Fibroblast of skin of right biceps (primary cell): ENCODE measurements at regions not wholly inside any gene's neighbourhood (a gene's known extent, or its start where the extent isn't known, plus 50 kb on each side); places are given as distances from the start of the nearest gene placed in this dataset.
"Not testable (repeated sequence)": the region's sequence is repeated elsewhere in the genome, so short reads cannot be mapped to it uniquely, and the experiment has no call there.

Experiments used
- DNase-seq: peaks from one replicate; pipeline ENCODE4 v3.0.0-alpha.2; 2013

- no peak for DNase-seq
Observed at GRCh38 chr5:130939059-130939458, 226.0 kb downstream of the HINT1 start.

GRCh38 chr5:130937046-130937445, 228.0 kb downstream of the HINT1 start:
- no peak for DNase-seq

- DNase-seq, result peak; percentile 85
Observed at GRCh38 chr5:130923543-130924124, 241.4 kb downstream of the HINT1 start.

DNA sequence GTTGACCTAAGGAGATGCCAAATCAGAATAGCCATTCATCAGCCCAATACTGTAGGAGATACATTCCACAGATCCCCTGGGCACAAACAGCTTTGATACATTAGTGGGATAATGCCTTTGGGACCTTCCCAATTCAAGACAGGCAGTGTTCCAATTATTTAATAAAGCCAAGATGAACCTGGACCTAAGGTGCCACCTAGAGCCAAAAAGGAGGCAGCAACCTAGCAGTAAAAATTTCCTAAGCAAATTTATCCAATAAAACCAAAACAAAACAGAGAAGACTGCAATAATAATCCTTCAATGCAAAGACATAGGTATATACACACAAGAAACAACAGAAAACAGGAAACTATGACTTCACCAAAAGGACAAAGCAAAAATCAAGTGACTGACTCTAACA, 253.0 kb downstream of the HINT1 start:
- peak; percentile 16 for DNase-seq

- DNase-seq, result no peak
Observed at GRCh38 chr5:130908186-130908585, 256.9 kb downstream of the HINT1 start.

- DNase-seq, result not testable (repeated sequence)
Observed at GRCh38 chr5:130897537-130898195, 267.4 kb downstream of the HINT1 start.

GRCh38 chr5:130897181-130897536, 267.9 kb downstream of the HINT1 start:
- DNase-seq, result not testable (repeated sequence)

- DNase-seq, result no peak
Observed at GRCh38 chr5:130896636-130897035, 268.4 kb downstream of the HINT1 start.

- DNase-seq, result no peak
Observed at GRCh38 chr5:130893006-130893405, 272.1 kb downstream of the HINT1 start.

- no peak for DNase-seq
Observed at GRCh38 chr5:130890610-130891009, 274.4 kb downstream of the HINT1 start.

DNA sequence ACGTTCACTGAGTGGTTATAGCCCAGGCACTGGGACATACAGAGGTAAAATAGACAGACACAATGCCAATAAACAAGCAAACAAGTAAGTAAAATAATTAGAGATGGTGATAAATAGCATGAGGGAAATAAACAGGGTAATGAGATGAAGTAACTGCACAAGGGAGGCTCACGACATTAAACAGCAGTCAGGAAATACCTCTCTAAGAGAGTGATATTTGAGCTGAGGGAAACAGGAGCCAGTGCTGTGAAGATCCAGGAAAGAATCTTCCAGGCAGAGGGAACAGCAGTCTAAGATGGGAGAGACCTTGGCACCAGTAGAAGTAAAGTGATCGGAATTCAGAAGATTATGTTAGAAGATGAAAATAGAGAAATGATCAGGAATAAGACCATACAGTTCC, 279.4 kb downstream of the HINT1 start:
- no peak for DNase-seq

DNA sequence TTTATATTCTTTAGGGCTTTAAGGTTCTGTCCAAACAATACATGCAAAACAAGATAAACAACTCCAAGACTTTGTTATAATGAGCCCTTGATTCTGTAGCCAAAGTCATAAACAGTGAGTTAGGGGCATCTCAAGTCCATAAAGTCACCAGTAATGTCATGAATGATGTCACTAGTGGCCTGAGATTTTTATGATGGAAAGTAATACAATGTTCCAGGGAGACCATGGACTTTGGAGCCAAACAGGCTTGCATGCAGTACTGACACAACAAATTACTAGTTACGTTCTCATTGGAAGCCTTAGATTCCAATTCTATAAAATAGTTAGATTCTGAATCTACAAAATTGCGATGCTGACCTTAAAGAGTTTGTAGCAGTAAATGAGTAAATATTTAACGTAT, 280.0 kb downstream of the HINT1 start:
- no peak for DNase-seq

- no peak for DNase-seq
Observed at GRCh38 chr5:130884023-130884422, 281.0 kb downstream of the HINT1 start.

GRCh38 chr5:130875656-130876055, 289.4 kb downstream of the HINT1 start:
- DNase-seq, result no peak

DNA sequence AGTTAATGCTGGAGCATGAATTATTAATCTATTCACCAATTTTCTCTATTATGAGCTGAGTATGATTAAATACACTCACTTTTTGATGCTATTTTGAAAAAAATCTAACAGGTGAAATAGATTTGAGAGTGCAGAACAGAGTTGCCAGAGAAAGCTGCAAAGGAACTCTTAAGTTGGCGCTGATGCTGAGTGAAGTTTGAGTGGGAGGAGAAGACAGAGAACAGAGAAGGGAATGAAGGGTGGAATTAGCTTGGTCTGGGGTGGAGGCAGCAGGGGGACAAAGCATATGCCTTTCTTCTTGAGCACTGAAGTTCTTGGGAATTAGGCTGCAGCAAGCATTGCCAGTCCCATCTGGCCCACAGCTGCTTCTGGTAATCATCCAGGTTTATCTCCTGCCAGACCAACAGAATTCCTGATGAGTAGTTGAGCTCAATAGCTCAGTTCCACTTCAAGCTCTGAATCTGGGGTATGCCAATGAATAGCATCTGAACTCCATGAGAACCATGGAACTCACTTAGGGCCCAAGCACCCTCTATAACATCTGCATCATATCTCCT, 290.1 kb downstream of the HINT1 start:
- peak; percentile 14 for DNase-seq

- DNase-seq, result peak; percentile 79
Observed at GRCh38 chr5:130871346-130872086, 293.5 kb downstream of the HINT1 start.

DNA sequence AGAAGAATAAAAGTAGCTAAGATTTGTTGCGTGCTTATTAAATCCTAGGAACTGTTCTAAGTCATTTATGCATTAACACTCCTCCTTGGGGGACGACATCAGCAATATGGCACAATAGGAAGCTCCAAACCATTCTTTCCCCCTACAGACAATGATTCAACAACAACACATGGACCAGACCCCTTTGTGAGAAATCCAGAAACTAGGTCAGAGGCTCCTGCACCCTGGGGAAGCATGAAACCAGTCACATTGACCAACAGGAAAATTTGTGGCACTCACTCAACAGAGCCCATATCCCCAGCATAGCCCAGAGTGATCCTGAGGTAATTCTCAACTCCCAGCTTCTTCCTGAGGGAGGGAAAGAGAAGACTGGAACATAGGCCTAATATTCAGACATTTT, 294.4 kb downstream of the HINT1 start:
- peak; percentile 30 for DNase-seq

DNA sequence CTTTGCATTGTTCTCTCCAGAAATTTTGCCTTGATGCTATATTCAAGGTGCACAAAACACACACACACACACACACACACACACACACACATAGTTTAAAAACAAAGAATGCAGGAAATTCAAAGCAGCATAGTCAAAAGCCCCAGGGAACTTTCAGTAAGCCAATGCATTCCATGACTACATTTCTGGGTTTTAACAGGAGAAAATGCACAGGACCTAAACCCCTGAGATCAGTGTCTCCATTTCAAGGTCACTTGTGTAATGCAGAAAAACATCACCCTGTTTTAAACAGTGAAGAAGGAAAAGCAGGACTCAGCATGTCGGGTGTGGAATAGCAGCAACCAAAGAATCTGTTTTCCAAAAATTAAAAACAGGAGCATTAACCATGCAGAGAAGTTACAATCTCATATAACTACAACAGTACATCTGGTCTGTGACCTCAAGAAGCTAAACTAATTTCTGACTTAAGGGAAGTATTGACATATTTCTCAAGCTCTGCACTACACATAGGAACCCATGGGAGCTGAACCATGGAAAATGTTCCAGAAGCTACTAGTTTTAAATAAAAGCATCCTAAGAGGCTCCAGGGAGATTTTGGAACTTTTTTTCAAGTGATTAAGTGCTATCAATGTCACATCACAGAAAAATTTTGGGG, 296.7 kb downstream of the HINT1 start:
- DNase-seq, result peak; percentile 86

- no peak for DNase-seq
Observed at GRCh38 chr5:130845049-130845765, 319.8 kb downstream of the HINT1 start.

GRCh38 chr5:130836729-130837649, 328.1 kb downstream of the HINT1 start:
- DNase-seq, result peak; percentile 6

- not testable (repeated sequence) for DNase-seq
Observed at GRCh38 chr5:130817598-130818384, 347.3 kb downstream of the HINT1 start.
